Astrocyte (in vitro differentiated cells and primary cell): ENCODE measurements at regions not wholly inside any gene's neighbourhood (a gene's known extent, or its start where the extent isn't known, plus 50 kb on each side); places are given as distances from the start of the nearest gene placed in this dataset.

Experiments
- CTCF ChIP-seq: IDR thresholded peaks from 2 replicates; pipeline ENCODE4 v1.5.1; 2011; ENCODE audit warnings: low read depth, mild to moderate bottlenecking, inconsistent platforms, low read length, moderate library complexity; ENCODE audit not compliant: insufficient read depth
- EZH2 ChIP-seq: IDR thresholded peaks from 2 replicates; pipeline ENCODE4 v1.6.1; 2012; ENCODE audit warnings: mild to moderate bottlenecking, low read length, inconsistent platforms; ENCODE audit not compliant: insufficient read depth

DNA sequence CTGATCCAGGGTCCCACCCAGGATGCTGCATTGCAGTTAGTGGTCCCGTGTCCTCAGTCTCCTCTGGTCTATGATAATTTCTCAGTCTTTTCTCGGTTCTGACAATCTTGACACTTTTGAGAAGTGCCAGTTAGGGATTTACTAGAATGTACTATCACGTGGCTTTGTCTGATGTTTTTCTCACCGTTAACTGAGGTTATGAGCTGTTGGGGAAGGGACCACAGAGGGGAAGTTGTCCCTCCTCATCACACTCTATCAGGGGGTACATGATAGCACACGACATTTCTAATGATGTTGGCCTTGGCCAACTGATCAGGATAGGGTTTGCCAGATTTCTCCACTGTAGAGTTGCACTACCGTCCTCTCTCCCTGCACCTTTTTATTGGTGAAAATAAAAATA, 250.9 kb upstream of the SDK2 start:
- TF ChIP-seq EZH2 (no peak), CTCF (no peak)
